ENCODE measurements at regions not wholly inside any gene's neighbourhood (a gene's known extent, or its start where the extent isn't known, plus 50 kb on each side); places are given as distances from the start of the nearest gene placed in this dataset.

DNA sequence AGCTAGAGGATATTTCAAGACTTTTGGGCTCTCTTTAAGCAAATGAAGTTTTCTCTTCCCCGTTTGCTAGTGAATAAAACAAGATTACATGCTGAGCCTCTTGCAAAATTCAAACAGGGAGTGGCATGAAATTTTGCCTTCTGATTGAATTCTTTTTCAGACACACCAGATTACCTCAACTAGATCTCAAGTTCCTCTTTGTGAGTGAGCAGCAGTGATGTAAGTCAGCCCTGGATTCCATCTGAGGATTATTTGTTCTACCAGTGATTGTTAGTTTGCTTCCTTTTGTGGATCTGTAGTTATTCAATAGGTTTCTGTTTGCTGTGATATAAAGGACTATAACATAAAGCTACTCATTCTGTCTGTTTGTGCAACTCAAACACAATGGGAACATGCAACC is 407.7 kb downstream of the LMO7 start:
- no peak for FAIRE-seq

DNA sequence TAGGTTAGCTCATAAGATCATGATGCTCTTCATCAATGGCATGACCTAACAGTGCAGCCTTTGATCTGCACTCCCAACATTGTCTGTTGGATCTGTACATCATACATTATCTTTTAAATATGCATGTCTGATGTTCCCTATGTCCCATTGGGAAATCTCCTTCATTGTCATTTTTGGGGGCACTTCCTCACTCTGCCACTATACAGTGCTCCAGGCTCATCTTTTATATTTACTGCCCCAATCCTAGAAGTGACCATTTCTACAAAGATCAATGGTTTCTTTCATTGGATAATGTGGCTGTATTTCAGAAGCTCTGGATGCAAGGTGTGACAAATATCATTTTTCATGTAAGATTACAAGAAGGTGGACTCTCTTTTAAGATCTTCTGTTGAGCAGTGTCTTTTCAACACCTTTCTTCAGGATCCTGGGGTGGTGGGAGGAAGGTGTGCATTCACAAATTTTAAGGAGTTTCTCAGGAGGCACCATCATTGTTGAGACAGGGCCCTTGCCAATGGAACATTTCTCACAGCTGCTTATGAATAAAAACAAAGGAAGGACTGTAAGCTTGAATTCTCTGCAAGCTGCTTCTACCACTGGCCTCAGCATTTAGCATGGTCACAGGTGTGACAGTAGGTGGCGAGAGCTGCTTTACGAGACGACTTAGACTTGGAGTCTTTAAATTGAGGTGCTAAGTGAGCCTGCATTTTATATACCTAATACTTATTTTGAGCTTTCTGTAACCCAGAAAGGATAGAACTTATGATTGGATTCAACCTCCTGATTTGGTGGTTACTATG is 403.0 kb downstream of the LMO7 start:
- no peak for FAIRE-seq

DNA sequence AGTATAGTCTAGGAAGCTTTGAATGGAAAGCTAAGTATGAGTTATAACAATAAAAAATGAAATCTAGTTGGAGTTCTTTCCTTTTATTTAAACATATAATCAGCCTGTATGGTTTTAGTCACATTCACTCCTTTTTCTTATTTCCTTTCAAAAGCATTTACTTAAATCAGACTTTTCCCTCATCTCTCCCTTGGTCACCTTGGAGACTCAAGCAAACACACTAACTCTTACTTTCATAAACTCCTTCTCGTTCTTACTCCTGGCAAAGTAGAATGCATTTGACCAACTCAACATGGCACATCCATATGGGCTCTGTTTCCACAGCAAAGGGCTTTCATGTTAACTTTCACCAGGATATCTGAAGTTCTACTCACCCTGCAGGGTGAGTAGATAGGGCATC is 400.0 kb downstream of the LMO7 start:
- FAIRE-seq, result no peak

DNA sequence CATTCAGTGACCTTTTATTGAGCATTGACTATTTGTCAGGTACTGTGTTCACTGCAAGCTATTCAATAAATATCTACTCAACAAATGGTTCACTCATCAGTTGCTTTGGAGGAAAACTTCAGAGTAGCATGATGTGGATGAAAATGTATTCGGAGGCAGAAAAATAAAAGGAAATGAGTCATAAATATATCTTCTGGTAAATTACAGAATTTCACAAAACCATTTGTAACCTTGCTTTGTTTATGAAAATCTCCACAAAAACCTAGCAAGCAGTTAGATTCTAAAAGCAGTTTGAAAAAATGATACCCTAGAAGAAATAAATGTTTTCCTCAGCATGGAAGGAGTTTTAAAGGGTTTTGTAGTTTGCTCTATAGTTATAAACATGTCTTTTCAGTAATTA is 399.6 kb downstream of the LMO7 start:
- no peak for FAIRE-seq

DNA sequence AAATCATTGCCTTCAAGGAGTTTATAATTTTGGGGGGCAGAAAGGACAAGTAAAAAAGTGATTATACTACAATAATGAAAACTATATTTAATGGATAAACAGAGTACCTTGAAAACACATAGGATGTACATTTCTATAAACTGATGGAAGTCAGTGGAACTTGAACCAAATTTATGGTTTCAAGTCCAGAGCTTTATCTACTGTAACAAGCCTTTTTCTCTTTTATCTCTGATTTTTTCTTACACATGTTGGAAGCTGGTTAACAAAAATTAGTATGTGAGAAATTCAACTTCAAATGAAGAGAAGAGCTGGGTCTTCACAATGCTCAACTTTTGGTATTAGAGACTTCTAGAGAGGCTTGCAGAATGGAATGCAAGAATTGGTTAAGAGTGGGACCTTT is 393.6 kb downstream of the LMO7 start:
- FAIRE-seq, result no peak

DNA sequence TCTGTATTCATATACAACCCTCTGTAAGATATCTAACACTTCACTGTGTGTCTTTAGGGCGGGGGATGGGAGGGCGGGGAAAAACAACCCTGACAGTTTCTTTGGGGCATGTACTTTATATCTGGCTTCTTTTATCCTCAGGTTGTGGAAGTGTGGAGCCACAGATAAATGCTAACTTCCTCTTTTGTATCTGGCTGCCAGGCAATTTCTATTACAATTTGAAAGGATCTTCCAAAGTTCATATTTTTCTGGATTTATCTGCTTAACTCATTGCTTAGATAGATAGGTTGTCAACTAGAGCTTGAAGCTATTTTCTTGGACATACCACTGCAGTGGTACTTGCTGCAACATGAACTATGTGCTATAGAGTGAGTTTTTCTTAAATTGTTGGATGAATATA is 393.0 kb downstream of the LMO7 start:
- no peak for FAIRE-seq

DNA sequence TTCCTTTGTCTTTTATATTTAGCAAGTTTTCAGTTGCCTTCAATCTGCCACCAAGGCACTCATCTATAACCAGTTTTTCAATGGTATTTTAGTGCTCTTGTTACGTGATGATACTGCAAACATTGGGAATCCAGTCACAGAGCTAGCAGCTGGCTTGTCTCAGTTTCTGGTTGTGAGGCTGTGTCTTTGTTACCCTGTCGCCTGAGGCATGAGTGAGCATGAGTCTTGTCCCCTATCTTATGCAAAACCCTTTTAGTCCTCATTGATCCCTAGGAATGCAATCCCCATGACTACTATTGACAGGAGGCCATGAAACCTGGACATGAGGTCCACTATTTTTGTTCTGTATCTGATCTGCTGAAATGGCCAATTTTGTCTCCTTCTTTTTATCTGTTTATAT is 391.0 kb downstream of the LMO7 start:
- no peak for FAIRE-seq

DNA sequence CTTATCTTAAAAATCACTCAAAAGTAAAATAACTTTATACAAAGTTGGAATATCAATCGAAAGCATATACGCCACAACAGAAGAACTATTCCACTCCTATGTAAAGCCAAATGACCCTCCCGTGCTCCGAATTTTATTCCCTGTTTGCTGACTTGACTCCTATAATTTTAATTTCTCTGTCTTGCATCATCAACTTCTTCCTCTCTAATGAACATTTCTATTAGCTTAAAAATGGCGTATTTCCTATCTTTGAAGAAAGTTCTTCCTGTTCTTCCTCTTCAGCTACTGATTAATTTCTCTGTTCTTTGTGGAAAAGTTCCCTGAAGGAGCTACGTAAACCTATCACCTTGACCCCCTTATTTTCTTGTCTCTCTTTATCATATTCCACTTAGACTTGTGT is 389.3 kb downstream of the LMO7 start:
- FAIRE-seq, result no peak

DNA sequence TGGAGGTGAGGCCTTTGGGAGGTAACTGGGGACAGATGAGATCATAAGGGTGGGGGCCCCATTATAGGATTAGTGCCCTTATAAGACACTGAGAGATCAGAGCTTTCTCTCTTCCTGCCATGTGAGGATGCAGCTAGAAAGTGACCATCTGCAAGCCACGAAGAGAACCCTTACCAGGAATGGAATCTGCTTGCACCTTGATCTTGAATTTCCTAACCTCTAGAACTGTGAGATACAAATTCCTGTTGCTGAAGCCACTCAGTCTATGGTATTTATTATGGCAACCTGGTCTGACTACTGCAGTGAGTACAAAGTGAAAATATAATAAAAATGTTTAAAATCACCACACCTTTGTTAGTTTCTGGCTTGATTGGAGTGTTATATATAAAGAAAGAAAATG is 388.0 kb downstream of the LMO7 start:
- no peak for FAIRE-seq

DNA sequence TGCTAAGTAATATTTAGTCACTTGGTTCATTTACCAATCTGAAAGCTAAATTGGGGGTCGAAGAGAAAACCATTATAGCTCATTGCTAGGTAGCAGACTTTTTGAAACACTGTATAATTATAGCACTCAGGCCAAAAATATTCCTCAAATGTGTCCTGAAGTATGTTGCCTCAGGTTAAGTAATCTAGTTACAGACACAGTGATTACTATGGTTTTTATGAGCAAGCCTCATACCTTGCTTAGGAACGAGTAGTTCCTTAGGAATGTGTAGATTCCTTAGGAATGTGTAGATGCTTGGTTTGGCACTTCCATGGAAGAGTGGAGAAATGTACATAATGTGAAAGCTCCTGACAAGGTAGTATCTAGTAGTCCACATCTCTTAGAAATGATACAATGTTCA is 387.5 kb downstream of the LMO7 start:
- no peak for FAIRE-seq

DNA sequence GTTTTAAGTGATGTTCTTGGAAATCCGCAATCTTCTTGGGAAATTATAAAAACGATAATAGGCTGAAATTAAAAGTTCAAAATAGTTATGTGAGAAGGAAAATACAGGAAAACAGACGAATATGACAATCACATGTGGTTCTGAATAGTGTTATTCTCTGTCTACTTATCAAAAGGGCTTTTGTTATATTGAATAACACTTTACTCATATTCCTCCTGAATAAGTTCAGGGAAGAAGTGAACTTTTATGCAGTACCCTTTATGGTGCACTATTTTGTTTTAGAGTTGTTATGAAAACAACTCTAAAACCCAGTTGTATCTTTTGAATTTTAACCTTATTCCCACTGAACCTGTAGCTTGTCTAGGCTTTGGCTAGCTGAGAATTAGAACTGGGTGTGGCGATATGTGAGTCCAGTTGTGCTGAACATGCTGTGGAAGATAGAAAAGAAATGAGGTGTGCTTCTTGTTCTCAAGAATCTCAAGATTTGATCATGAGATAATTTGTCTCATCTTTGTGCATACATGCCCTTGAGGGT is 384.4 kb downstream of the LMO7 start:
- no peak for FAIRE-seq

DNA sequence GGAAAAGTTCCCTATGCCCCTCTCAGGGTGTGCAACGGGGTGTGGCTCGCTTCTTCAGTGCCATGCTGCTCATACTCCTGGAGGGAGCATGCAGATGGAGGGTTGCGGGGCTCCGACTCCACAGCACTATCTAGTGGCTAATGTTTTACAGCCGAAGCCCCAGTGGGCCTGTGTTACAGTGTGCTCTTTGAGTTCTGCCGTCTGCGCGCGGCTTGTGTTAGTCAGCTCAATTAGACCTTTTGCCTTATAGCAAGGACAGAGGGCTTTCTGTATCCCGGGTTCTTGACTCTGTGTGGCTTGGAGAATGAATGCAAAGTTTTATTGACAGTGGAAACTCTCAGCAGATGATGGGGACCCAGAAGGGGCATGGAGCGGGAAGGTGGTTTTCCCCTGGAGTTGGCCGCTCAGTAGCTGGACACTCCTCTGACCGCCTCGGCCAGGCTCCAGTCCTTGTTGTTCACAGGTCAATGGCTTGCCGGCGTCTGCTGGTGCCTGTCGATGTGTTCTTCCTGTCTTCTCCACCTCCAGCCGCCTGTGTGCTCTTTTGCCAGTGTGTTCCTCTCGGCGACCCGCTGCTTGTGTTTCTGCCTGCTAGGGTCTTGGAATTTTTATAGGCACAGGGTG is 383.4 kb downstream of the LMO7 start:
- no peak for FAIRE-seq

DNA sequence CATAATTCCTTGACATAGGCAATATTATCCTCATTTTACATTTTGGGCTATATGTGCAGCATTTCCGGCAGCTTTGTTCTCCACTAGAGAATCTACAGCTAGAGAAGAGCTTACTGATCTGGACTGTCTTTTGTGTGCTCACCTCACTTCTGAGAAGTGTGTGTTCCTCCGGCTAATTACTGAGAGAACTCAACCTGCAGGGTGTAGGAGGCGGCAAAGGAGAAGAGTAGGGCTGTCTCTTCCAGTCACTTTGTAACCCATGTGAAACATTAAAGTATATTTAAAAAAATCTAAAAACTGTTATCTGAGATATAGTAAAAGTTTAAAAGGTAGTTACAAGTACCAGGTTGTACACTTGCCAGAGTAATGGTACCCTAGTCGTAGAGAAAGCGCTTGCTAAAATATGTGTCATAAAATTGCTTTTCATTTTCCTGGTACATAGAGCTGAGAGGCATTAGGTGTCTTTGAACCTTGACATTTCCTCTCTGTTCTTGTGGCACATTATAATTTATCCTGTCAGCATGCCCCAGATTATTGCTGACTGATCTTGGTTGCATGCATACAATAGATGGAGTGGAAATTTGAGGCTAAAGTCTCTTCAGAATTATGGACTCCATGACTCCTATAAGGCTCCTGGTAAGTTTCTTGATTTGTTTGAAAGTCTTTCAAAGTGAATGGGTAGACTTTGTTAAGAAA is 381.9 kb downstream of the LMO7 start:
- FAIRE-seq, result no peak

DNA sequence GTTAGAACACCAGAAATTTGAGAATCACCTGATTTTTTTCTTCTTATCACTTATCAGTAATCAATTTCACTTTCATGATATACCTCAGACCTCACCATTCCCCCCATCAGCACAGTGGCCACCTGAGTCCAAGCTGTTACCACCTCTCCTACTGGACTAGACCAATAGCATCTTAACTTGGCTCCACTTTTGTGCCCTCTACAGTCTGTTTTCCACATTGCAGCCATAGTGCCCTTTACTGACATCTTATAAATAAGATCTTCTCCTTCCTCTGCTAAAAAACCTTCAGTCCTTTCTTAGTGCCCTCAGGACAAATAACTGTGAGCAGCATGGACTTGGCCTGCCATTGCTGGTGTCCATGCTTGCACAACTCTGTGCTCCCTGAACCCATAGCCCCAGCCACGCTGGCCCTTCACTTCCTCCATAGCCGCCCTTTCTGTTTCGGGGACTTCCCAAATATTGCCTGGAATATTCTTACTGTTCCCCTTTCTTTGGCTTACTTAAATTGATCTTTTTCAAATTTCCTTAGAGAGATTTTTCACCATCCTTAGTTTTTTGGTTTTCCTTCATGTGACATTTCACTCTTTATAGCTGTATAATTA is 380.8 kb downstream of the LMO7 start:
- FAIRE-seq, result no peak

DNA sequence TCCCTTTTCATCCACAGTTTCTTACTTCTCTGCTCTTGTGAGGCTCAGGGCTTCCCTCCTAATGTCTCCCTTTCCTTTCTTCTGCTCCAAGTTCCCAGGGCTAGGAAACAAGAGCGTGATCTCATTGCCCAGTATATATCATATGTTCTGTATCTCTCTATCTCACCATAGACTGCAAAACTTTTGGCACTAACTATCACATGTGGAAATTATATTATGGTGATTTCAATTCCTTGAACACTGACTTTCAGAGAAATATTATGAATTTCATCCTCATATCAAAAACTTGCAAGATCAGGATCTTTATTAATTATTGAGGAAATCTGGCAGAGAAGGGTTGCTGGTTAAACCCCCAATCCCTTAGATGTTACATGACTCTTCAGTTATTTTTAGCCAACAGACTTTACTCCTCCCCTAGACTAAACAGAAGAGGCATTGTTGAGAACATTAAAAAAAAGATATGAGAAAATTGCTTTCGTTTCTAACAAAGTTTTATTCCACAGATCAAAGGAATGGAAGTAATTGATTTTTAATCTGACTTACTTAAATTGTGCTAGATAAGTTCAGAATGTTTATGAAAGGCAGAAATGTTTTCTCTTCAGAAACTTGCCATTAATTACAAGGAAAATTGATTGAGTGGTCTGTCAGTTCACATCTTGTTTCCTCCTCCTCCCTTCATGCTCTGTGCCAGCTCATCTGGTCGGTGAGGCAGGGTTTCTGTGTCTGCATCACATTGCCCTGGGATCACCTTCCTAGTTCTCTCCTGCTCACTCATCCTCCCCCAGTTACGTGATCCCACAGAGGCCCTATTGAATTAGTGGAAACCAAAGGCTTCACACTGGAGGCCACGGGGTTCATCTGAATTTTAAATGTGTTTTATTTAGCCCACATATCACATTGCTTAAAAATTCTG is 378.5 kb downstream of the LMO7 start:
- FAIRE-seq, result no peak

DNA sequence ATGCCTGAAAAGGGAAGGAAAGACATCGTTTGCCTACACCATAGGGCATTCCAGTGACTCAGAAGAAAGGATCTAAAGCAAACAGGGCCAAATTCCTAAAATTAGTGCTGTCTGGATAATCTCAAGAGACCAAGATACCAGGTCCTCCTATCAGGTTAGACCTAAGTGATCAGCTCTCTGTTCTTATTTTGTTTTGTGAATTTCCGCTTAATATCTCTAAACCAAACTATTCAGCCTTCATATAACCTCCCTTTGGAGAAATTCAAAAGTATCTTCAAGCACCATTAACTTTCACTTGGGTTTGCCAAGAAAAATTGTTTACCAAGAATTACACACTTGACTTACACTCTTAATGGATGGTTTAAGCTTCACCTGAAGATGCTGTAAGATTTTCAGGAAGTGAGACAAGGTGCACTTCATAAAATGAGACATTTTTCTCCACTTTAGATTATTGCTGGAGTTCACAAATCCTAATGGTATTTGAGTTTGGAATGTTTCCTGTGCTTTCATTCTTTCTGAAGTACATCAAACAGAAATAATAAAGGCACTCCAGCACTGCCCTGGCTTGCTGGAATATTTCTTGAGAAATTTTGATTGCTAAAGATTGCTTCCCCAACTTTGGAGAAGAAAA is 376.1 kb downstream of the LMO7 start:
- FAIRE-seq, result no peak

DNA sequence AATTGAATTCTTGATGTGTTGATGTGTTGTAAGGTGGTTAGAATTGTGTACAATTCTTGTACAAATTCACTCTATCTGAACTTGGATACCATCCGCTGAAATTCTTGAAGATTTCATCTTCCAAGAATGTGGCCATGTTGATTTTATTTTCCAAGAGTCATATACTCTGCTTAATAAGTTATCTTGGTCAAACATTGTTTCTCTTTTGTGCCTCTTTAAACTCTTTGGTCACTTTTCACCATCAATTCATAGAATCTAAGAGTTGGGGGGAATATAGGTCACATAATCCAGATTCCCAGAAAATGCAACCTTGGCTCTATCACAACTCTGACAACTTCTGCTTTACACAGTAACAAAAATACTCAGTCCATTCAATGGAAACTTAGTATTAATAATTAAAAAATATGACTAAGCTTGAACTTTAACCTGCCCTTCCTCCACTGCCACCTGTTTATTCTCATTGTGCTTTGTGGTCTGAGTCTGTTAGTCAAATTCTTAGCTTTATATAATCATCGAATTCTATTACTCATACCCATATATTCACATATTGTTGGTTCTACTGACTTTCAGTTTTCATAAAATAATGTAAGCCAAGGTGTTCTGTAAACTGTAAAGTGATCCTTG is 373.2 kb downstream of the LMO7 start:
- FAIRE-seq, result no peak

DNA sequence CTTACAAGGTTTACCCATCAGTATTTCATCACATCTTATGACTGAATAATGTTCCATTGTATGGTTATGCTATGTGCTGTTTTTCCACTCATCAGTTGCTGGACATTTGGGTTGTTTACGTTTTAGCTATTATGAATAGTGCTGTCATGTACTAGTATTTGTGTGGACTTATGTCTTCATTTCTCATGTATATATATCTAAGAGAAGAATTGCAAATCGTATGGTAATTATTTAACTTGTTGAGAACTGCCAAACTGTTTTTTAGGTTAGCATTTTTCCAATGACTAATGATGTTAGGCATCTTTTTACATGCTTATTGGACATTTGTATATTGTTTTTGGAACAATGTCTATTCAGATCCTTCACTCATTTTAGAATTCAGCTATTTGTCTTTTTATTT is 368.3 kb downstream of the LMO7 start:
- no peak for FAIRE-seq

DNA sequence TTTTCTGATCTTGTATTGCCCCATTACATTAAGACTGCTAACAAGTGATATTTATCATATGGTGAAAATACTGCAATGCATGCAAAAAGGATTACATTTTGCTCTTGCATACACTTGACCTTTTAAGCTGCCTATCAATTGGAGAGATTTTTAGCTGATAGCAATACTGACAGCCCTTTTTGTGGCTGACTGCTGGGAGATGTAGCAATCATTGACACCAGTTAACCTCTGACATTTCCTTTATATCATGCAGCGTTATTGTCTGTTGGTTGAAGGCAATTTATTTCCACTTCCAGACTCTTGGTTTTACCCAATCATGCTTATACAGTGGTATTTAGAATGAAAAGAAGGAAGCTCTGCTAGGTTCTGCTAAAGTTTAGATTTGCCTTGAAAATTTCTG is 364.0 kb downstream of the LMO7 start:
- FAIRE-seq, result no peak

DNA sequence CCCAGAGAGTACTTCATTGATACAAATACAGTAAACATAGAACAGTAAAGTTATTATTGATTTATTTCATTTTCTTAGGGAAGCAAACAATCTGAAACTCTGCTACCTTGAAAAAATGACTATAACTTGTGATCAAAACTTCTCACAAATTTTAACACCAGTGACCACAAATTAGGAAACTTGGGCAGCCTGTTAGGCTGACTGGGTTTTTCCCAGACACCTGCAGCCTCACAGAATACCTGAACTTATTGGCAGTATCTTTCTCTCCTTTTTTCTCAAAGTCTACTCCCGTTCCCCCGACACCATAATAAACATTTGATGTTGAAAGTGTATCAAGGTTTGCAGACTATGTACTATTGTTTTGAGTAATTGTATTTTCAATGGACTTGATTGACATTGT is 360.5 kb downstream of the LMO7 start:
- no peak for FAIRE-seq

DNA sequence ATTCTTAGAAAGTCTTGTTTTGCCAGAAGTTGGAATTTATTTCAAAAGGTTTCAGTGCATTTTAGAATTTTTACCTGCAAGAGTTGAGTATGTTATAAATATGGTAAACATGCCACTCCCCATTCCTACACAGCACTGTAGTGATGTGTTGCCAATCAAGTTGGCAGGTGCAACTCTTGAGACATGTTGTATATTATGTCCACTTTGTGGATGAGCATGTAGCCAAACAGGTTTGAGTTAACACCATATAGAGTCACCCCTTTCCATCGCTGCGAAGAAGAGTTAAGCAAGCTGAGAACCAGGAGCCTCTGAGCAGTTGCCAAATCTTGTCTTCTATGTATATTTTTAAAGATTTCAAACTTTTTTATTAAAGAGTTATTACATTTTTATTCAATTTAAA is 359.8 kb downstream of the LMO7 start:
- FAIRE-seq, result no peak

All from colon (tissue), 2 donors.